ENCODE measurements at regions not wholly inside any gene's neighbourhood (a gene's known extent, or its start where the extent isn't known, plus 50 kb on each side); places are given as distances from the start of the nearest gene placed in this dataset.

- Mint-ChIP-seq H3K27ac (ENCODE audit: unreplicated experiment) (no peak overlapping the region), H3K4me1 (ENCODE audit: unreplicated experiment) (no peaks in the 10 kb centered on the region), H3K9me3 (ENCODE audit: unreplicated experiment) (no peaks in the 10 kb centered on the region), H3K36me3 (ENCODE audit: low read depth, unreplicated experiment) (peaks cover 9% of the 10 kb centered on the region), H3K4me3 (ENCODE audit: unreplicated experiment) (no peak overlapping the region), H3K27me3 (ENCODE audit: unreplicated experiment) (peaks cover 3% of the 10 kb centered on the region)
- TF ChIP-seq, protein P1, sequence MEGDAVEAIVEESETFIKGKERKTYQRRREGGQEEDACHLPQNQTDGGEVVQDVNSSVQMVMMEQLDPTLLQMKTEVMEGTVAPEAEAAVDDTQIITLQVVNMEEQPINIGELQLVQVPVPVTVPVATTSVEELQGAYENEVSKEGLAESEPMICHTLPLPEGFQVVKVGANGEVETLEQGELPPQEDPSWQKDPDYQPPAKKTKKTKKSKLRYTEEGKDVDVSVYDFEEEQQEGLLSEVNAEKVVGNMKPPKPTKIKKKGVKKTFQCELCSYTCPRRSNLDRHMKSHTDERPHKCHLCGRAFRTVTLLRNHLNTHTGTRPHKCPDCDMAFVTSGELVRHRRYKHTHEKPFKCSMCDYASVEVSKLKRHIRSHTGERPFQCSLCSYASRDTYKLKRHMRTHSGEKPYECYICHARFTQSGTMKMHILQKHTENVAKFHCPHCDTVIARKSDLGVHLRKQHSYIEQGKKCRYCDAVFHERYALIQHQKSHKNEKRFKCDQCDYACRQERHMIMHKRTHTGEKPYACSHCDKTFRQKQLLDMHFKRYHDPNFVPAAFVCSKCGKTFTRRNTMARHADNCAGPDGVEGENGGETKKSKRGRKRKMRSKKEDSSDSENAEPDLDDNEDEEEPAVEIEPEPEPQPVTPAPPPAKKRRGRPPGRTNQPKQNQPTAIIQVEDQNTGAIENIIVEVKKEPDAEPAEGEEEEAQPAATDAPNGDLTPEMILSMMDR (IDR thresholded peaks at IDR 0.05; ENCODE audit: unreplicated experiment) = no peak
- no peak for DNase-seq (ENCODE audit: low spot score)
Observed at GRCh38 chr21:43313939-43314405, 113.0 kb downstream of the SIK1 start.

- Mint-ChIP-seq H3K36me3 (ENCODE audit: low read depth, unreplicated experiment) (peaks cover 9% of the 10 kb centered on the region), H3K4me3 (ENCODE audit: unreplicated experiment) (no peak overlapping the region), H3K27me3 (ENCODE audit: unreplicated experiment) (peaks cover 2% of the 10 kb centered on the region), H3K9me3 (ENCODE audit: unreplicated experiment) (no peaks in the 10 kb centered on the region), H3K27ac (ENCODE audit: unreplicated experiment) (no peak overlapping the region), H3K4me1 (ENCODE audit: unreplicated experiment) (no peaks in the 10 kb centered on the region)
- no peak for DNase-seq (ENCODE audit: low spot score)
- TF ChIP-seq, protein P1 (IDR thresholded peaks at IDR 0.05; ENCODE audit: unreplicated experiment) = no peak
Observed at GRCh38 chr21:43313221-43313938, 113.6 kb downstream of the SIK1 start.

DNA sequence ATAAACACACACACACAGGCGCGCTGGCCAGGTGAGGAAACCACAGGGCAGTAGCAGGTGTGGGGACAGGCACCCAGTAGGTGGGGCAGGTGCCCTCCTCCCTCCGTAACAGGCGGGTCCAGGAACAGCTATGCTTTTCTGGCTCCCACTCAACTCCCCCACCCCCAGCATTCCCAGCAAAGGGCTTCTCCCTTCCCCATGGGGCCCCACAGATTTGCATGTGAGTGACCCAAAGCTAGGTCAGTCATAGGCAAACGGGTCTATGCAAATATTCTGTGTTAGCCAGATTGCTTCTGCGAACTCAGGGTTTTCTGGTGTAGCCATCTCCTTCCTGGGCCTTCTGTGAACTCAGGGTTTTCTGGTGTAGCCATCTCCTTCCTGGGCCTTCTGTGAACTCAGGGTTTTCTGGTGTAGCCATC lies 114.2 kb downstream of the SIK1 start:
- no peak for DNase-seq (ENCODE audit: low spot score)

GRCh38 chr21:43312011-43312410 lies 114.9 kb downstream of the SIK1 start:
- TF ChIP-seq, protein P1 (IDR thresholded peaks at IDR 0.05; ENCODE audit: unreplicated experiment) = no peak

More for the DNA sequence above, 114.2 kb downstream of the SIK1 start:
- Mint-ChIP-seq H3K4me1 (ENCODE audit: unreplicated experiment) (peaks cover 4% of the 10 kb centered on the region), H3K27me3 (ENCODE audit: unreplicated experiment) (peaks cover 2% of the 10 kb centered on the region), H3K9me3 (ENCODE audit: unreplicated experiment) (no peaks in the 10 kb centered on the region), H3K4me3 (ENCODE audit: unreplicated experiment) (no peak overlapping the region), H3K27ac (ENCODE audit: unreplicated experiment) (no peak overlapping the region), H3K36me3 (ENCODE audit: low read depth, unreplicated experiment) (peaks cover 8% of the 10 kb centered on the region)
- TF ChIP-seq, protein P1 (IDR thresholded peaks at IDR 0.05; ENCODE audit: unreplicated experiment) = no peak

DNA sequence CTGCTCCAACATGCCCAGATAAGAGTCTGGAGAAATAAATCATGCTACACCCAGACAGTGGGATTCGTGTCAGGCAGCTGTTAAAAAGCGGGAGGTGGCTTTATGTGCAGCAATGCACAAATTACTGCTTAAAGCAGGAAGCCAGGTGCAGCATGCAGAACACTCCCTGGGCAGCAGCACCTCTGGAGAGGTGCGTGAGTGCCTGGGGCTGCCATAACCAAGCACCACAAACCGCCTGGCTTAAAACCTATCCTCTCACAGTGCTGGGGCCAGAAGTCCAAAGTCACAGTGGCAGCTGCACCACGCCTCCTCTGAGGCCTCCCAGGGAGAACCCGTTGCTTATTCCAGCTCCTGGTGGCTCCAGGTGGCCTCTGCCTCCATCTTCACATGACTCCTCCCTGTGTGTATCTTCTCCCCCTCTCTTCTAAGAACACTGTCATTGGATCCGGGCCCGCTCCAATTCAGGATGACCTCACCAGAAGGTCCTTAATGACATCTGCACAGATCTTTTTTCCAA lies 115.6 kb downstream of the SIK1 start:
- no peak overlapping the region for H3K4me3 Mint-ChIP-seq (ENCODE audit: unreplicated experiment)
- H3K36me3 Mint-ChIP-seq (ENCODE audit: low read depth, unreplicated experiment) = no peaks in the 10 kb centered on the region
- peaks cover 2% of the 10 kb centered on the region for H3K27me3 Mint-ChIP-seq (ENCODE audit: unreplicated experiment)
- no peak for DNase-seq (ENCODE audit: low spot score)
- TF ChIP-seq, protein P1 (IDR thresholded peaks at IDR 0.05; ENCODE audit: unreplicated experiment) = no peak
- no peak overlapping the region for H3K27ac Mint-ChIP-seq (ENCODE audit: unreplicated experiment)
- H3K4me1 Mint-ChIP-seq (ENCODE audit: unreplicated experiment) = peaks cover 4% of the 10 kb centered on the region
- H3K9me3 Mint-ChIP-seq (ENCODE audit: unreplicated experiment) = no peaks in the 10 kb centered on the region

More at GRCh38 chr21:43312011-43312410, 114.9 kb downstream of the SIK1 start:
- no peaks in the 10 kb centered on the region for H3K9me3 Mint-ChIP-seq (ENCODE audit: unreplicated experiment)
- H3K27me3 Mint-ChIP-seq (ENCODE audit: unreplicated experiment) = peaks cover 2% of the 10 kb centered on the region
- H3K36me3 Mint-ChIP-seq (ENCODE audit: low read depth, unreplicated experiment) = peaks cover 3% of the 10 kb centered on the region
- no peak overlapping the region for H3K4me3 Mint-ChIP-seq (ENCODE audit: unreplicated experiment)
- peaks cover 4% of the 10 kb centered on the region for H3K4me1 Mint-ChIP-seq (ENCODE audit: unreplicated experiment)
- DNase-seq (ENCODE audit: low spot score) = no peak
- H3K27ac Mint-ChIP-seq (ENCODE audit: unreplicated experiment) = no peak overlapping the region
